Tibial artery (tissue), 4 donors: ENCODE measurements at regions not wholly inside any gene's neighbourhood (a gene's known extent, or its start where the extent isn't known, plus 50 kb on each side); places are given as distances from the start of the nearest gene placed in this dataset.

Experiments used
- DNase-seq, 2 donors: peaks; one replicate each; pipeline ENCODE4 v3.0.0-alpha.2; 2019
- H3K27ac ChIP-seq, 2 donors: fragments of 200-600 bp; sonication (generic) in 1 of 2; 1 replicate in 1 of 2; 2 replicates in 1 of 2; pipeline ENCODE4 v1.5.1; 2018 to 2019; ENCODE audit warnings: mild to moderate bottlenecking in 1 of 2
- H3K27me3 ChIP-seq, 2 donors: fragments of 200-600 bp; sonication (generic) in 1 of 2; one replicate each; pipeline versions ENCODE4 v1.5.1 to v1.6.0; 2016 to 2019
- H3K36me3 ChIP-seq, 3 donors: fragments of 200-600 bp; sonication (generic) in 2 of 3; one replicate each; pipeline ENCODE4 v1.5.1; 2016 to 2019; ENCODE audit warnings: mild to moderate bottlenecking in 2 of 3
- H3K4me1 ChIP-seq, 4 donors: fragments of 200-600 bp; sonication (generic) in 2 of 4; 1 replicate in 3 of 4; 2 replicates in 1 of 4; pipeline ENCODE4 v1.5.1; 2016 to 2019
- H3K4me3 ChIP-seq, 2 donors: fragments of 200-600 bp; sonication (generic) in 1 of 2; 1 replicate in 1 of 2; 2 replicates in 1 of 2; pipeline ENCODE4 v1.5.1; 2018 to 2019; ENCODE audit warnings: mild to moderate bottlenecking in 2 of 2
- H3K9me3 ChIP-seq, 3 donors: fragments of 200-600 bp; sonication (generic) in 1 of 3; one replicate each; pipeline ENCODE4 v1.5.1; 2016 to 2019
- intact Hi-C: fragments of 100-400 bp; cut with DNase I; formaldehyde crosslinking; loops from one replicate; pipeline ENCODE4 v1.15.0; 2023; ENCODE audit warnings: low total_unique reads
- TF ChIP-seq, protein P1 (sequence below), 2 experiments: fragments of 200-600 bp in 1 of 2; fragments of 450-650 bp in 1 of 2; IDR thresholded peaks; one replicate each; pipeline ENCODE4 v1.5.1; 2017 to 2019; ENCODE audit warnings: antibody characterized with exemption in 2 of 2, mild to moderate bottlenecking in 1 of 2, moderate library complexity in 1 of 2

DNA sequence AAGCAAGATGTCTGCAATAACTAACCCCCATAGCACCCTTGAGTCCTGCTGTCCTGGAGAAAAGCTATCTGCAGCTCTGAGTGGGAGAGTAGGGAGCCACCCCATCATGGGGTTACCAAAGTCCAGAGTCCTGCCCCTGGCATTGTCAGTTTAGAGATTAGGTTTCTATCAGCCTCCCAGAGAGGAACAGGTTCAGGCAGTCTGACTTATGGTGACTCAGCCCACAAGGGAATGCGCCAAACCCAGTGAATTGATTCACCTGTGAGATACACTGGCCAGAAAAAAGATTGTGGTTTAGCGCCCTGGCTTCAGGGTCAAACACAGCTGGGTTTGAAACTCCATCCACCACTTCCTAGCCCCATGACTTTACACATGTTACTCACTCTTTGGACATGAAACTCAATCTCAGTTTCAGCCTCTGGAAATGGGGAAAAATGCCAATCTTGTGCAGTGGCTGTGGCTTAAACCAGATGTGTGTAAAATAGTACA lies 263.6 kb upstream of the HES1 start:
- DNase-seq, result no peak
- intact Hi-C loops, result no loop called here
- Histone ChIP-seq H3K36me3 (no peaks in the 10 kb centered on the region), H3K4me3 (no peak overlapping the region), H3K27me3 (peaks cover 0 to 22% of the 10 kb centered on the region in 2 donors), H3K4me1 (peaks cover 0 to 16% (median 6%) of the 10 kb centered on the region in 4 donors), H3K9me3 (no peaks in the 10 kb centered on the region), H3K27ac (no peak overlapping the region)
- TF ChIP-seq, protein P1, sequence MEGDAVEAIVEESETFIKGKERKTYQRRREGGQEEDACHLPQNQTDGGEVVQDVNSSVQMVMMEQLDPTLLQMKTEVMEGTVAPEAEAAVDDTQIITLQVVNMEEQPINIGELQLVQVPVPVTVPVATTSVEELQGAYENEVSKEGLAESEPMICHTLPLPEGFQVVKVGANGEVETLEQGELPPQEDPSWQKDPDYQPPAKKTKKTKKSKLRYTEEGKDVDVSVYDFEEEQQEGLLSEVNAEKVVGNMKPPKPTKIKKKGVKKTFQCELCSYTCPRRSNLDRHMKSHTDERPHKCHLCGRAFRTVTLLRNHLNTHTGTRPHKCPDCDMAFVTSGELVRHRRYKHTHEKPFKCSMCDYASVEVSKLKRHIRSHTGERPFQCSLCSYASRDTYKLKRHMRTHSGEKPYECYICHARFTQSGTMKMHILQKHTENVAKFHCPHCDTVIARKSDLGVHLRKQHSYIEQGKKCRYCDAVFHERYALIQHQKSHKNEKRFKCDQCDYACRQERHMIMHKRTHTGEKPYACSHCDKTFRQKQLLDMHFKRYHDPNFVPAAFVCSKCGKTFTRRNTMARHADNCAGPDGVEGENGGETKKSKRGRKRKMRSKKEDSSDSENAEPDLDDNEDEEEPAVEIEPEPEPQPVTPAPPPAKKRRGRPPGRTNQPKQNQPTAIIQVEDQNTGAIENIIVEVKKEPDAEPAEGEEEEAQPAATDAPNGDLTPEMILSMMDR (IDR thresholded peaks at IDR 0.05), result no peak

- H3K4me3 ChIP-seq, result no peak overlapping the region
- H3K27me3 ChIP-seq, result peaks cover 0 to 22% of the 10 kb centered on the region in 2 donors
- no peak for DNase-seq
- H3K4me1 ChIP-seq, result peaks cover 0 to 16% (median 6%) of the 10 kb centered on the region in 4 donors
- intact Hi-C loops, result no loop called here
- no peak overlapping the region for H3K27ac ChIP-seq
- H3K36me3 ChIP-seq, result no peaks in the 10 kb centered on the region
- TF ChIP-seq, protein P1 (IDR thresholded peaks at IDR 0.05), result no peak
- no peaks in the 10 kb centered on the region for H3K9me3 ChIP-seq
Observed at GRCh38 chr3:193873426-193874201, 262.3 kb upstream of the HES1 start.

DNA sequence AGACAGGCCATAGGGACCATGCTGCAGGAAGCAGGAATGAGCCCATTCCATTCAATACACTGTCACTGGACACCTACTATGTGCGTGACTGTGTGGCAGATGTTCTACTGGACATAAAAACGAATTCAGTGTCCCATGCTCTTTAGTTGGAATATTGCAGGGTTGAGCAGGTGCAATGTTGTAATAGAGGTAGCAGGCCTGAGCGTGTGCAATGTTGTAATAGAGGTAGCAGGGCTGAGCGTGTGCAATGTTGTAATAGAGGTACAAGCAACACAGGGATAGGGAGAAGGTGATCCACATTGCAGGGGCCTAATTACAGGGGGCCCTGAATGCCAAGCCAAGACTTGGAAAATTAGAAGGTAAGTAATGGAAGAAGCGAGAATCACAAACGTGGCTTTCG lies 261.4 kb upstream of the HES1 start:
- Histone ChIP-seq H3K4me1 (peaks cover 0 to 14% (median 3%) of the 10 kb centered on the region in 4 donors), H3K9me3 (no peaks in the 10 kb centered on the region), H3K4me3 (no peak overlapping the region), H3K36me3 (no peaks in the 10 kb centered on the region), H3K27ac (no peak overlapping the region), H3K27me3 (peaks cover 0 to 16% of the 10 kb centered on the region in 2 donors)
- TF ChIP-seq, protein P1 (IDR thresholded peaks at IDR 0.05), result no peak
- intact Hi-C loops, result no loop called here
- DNase-seq, result no peak

GRCh38 chr3:193874997-193875593 lies 260.9 kb upstream of the HES1 start:
- H3K4me1 ChIP-seq, result peaks cover 0 to 8% (median under 1%) of the 10 kb centered on the region in 4 donors
- TF ChIP-seq, protein P1 (IDR thresholded peaks at IDR 0.05), result no peak
- peaks cover 0 to 10% of the 10 kb centered on the region in 2 donors for H3K27me3 ChIP-seq
- no peak overlapping the region for H3K27ac ChIP-seq
- no peaks in the 10 kb centered on the region for H3K9me3 ChIP-seq
- no peak overlapping the region for H3K4me3 ChIP-seq
- DNase-seq, result no peak
- H3K36me3 ChIP-seq, result no peaks in the 10 kb centered on the region
- intact Hi-C loops, result no loop called here

DNA sequence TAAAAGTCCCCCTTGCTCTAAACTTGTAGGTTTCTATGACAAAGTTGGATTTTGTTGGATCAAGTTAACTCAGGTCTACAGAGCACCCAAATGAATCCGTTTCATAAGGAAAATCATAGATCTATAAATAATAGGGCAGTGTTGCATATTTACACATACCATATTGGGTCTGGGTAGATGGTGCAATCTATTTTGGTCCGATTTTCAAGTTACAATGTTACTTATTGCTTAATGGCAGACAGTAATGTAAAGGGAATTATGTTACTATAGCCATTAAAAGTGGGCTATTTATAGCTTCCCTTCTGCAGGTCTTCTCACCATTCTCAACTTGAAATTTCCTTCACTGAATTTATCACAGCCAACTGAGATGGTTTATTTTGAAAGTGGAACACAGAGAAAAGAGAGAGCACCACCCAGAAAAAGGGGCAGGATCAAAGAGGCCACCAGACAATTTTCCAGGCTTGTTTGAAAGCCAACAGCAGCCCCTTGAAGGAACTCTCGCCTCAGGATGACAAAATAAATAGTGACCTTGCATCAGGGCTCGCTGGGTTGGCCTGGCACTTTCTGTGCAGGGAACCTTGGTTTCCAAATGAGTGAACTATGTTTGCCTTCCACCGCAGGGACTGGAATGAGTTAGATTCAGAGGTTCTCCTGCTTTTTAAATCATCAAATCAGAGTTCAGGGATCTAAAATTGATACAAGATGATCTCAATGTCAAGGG lies 260.2 kb upstream of the HES1 start:
- Histone ChIP-seq H3K27ac (no peak overlapping the region), H3K4me3 (no peak overlapping the region), H3K36me3 (no peaks in the 10 kb centered on the region), H3K9me3 (no peaks in the 10 kb centered on the region), H3K4me1 (peaks cover 0 to 2% (median 0%) of the 10 kb centered on the region in 4 donors), H3K27me3 (peaks cover 0 to 5% of the 10 kb centered on the region in 2 donors)
- no peak for DNase-seq
- TF ChIP-seq, protein P1 (IDR thresholded peaks at IDR 0.05), result no peak
- intact Hi-C loops, result no loop called here
